ENCODE measurements at regions not wholly inside any gene's neighbourhood (a gene's known extent, or its start where the extent isn't known, plus 50 kb on each side); places are given as distances from the start of the nearest gene placed in this dataset.
"Not testable (repeated sequence)": the region's sequence is repeated elsewhere in the genome, so short reads cannot be mapped to it uniquely, and the experiment has no call there.

DNA sequence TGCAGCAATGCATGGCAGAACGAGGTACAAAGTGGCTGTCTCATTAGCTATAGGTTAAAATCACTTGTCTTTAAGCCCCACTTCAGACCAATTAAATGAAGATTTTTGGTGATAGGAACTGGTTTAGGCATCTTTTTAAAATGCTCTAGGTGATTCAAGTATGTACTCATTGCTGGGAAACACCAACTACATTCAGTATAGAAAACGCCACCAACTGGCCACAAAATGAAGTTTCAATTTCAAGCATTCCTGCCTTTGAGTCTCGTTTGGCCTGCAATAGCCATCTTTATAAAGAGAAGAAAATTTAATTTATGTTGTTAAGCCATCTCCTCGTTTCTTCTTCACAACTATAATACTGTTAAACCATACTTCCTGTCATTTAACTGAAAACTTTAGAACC, 587.9 kb downstream of the GBE1 start:
- DNase-seq: no peak

DNA sequence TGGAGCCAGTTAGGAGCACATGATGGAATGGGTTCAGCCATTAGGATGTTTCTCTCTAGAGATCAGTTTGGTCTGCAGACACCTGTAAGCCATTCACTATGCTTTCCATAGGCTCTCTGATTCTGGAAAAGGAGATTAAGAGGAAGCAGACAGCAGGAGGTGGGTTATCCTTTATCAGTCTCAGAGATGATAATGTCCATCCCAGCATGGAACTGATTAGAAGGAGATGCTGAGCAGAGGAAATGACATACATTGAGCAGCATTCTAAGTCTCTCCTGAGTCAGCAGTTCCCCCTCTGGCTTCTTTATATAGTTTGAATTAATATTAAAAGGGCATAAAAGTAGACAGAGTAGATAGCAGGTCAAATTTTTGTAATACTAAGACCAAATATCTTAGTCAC, 591.1 kb downstream of the GBE1 start:
- no peak for DNase-seq

DNA sequence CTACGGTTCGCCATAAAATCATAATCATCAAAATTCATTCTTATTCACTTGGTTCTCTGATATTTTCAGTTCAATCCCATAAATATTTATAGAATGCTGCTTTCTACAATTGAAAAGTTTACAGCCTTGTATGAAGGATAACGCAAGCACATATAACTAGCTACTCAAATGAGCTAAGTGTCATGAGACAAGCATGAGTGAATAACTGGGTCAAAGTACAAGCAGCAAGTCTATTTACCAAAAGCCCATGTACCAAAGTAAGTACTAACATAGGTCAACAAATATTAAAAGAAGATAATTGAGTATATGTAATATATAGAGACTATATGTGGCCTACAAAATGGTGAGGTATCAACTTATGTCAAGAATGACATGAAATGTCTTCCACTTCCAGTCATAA, 596.6 kb downstream of the GBE1 start:
- no peak for DNase-seq

DNA sequence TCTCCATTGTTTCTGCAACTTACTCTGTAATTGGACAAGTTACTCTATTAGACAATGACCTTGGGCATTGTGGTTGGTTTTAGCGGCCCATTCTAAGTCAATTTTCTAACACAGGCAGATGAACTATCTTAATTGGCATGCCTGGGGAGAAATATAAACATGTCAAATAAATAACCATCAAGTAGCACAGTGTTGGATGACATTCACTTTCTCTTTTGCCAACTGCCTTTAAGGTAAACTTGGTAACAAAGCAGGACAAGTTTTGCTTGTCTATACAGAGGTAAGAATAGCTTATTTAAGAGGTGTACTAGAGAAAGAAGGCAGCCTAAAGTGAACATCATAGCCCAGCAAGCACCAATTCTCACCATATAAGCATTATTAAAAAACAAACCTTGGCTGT, 599.6 kb downstream of the GBE1 start:
- DNase-seq: no peak

DNA sequence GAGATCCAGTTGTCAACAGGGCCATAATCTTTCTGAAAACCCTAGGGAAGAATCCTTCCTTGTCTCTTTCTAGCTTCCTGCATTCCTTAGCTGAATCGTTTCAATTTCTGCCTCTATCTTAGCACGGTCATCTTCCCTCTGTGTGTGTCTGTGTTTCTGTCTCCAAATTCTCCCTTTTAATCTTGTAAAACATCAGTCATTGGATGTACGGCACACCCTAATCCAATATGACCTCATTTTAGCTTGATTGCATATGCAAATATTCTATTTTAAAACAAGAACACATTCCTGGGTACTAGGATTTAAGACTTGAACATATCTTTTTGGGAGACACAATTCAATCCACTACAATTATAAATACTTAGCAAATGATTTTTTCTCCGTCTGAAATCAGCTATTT, 600.3 kb downstream of the GBE1 start:
- no peak for DNase-seq

DNA sequence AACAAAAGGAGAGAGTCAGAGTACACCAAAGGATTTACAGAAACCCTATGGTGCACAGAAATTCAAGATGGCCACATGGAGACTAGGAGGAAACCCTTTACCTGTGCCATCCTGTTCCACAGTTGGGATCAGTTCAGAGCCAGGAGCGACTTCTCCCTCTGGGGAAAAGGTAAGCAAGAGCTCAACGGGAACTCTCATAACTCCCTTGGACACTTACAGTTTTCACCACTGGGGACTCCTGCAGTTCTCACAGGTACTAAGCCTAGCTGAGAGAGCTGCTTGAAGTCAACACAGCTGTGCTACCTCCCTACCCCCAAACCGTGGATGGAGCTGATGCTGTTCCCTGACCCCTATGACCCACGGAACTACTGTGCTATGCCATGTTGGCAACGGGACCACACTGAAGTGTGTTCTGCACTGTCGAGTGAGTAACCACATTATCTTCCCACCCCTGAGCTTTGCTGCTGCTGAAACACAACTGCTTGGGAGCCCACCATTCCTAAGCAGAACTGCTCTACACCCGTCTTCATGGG, 606.8 kb downstream of the GBE1 start:
- no peak for DNase-seq

DNA sequence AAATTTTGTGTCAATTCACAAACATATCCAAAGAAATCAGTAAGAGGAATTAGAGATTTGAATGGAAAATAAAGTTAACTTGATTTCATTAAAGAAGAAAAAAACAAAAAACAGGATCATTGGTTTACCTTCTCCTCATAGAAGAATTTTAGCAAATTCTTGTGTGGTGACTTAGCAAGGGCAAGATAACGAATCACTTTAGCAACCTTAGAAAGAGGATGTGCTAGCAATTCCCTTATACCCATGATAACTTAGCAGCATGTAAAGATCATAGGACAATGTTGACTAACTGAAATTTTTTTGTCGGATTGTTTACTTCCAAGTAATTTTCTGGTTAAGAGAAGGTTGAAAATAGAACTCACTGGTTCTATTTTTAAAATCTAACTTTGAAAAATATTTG, 609.3 kb downstream of the GBE1 start:
- no peak for DNase-seq

DNA sequence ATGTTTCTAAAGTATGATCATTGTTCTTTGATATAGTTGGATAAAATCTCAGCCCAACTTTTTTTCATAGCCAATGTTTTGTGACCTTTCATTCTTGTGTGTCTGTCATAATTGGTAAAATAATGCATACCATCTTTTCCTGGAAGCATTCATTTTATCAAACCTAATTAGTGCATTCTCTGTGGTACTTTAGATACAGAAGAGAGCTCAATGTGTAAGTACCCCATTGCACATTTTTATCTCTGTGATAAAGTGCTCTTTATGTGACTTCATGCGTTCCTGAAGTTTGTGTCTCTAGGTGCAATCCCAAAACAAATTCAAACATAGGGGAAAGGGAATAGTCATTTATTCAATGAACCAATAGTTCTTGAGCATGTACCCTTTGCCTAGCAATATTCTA, 628.5 kb downstream of the GBE1 start:
- DNase-seq: no peak

DNA sequence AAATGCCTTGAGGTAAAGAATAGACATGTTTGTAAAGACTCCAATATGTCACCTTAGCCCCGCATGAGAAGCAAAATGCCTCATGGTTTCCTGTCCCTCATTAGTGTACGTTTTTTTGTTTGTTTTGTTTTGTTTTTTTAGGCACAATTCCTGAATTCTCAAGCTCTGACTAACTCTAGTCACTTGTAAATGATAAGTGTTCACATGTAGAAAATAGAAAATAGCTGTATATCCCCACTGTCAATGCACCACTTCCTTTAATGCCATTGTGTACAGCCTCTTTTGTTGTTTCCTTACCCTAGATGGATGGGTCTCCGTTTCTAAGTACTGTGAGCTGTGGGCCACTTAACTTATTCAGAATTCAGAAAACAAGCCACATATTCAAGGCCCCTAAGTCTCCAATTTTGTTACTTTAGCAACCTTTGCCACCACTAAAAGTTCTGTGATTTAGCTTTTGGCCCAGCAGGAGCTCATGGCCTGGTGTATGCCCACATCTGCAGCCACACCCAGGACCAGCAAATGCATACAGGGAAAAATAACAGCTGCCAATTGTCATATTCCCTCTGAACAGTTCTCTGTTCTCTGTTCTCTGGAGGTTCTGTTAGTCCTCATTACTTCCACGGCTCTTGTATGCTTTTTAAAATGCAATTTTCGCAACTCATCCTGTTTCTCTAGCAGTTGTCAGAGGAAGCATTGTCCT, 655.5 kb downstream of the GBE1 start:
- no peak for DNase-seq

DNA sequence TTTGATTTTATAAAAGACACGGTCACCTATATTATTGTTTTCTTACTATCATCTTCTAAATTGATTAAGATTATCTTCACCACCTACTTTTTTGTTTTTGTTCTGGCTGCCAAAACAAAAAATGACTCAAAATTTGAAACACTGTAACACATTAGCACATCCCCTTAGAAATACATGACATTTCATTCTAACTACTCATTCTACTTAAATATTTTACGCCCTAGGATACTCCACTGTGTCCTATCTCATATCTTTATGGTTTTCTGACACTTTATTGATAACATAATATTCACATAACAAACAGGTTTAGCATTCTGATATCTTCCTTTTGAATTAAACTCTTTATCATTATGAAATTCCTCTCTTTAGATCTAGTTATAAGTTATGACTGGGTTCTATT, 656.2 kb downstream of the GBE1 start:
- DNase-seq: no peak

DNA sequence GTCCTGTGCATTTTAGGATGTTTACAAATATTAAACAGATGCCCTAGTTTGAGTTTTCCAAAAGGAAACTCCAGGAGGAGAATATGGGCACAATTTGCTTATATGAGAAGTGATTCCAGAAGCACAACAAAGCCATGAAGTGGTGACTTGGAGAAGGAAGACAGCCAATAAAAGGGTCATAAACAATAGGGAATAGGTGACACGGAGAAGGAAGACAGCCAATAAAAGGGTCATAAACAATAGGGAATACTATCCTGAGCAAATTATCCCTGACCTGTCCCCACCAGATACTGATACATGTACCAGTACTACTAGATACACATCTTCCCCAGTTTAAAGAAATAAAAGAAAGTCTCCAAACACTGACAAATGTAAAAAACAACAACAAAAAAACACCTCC, 663.6 kb downstream of the GBE1 start:
- no peak for DNase-seq

DNA sequence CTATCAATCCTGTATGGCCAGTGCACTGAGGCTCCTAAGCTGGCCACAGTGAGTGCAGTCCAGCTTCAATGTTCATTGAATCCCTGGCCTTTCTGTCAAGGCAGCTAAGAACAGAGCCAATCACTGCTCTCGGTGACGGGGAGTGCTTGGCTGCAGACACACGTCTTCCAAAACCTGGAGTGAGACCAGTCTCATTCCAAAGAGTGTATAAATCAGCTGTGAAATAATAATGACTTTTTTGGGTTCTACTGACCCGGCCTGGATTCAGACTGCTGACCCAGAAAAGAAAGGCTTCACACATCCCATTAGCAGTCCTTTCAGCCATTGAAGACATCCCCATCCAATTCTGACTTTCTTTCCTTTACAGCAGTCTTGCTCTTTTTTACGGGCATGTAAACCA, 665.5 kb downstream of the GBE1 start:
- DNase-seq: no peak

DNA sequence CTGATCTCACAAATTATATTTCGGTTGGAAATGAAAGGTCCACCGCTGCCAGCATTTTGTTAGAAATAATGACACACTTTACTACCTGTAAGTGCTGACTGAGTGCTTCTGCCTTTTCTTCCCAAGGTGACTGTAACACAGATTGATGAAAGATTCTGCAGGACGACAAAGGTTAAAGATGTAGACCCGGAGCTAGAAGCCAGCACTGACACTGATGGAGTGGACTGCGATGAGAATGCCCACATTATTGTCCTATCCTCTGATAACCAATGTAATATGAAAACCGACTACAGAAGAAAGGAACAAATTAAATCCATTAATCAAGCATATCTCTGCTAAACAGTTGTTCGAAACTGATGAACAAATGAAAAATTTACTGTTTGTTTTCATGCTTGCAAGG, 666.5 kb downstream of the GBE1 start:
- DNase-seq: no peak

DNA sequence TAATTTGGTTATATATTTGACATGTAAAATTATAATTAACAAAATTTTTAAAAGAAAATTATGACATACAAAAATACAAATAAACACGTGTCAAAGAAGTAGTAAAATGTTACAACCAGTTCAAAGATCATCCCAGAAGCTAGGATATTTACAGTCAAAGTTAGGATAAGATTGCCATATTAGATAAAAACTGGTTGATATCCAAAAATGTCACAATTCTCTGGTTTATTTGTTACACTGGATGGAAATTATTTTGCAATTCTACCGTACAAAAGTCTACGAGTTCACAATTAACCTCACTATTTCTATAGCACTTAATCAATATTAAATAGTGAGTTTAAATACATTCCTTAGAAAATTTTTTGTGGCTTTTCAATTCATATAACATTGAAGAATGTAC, 673.8 kb downstream of the GBE1 start:
- no peak for DNase-seq

DNA sequence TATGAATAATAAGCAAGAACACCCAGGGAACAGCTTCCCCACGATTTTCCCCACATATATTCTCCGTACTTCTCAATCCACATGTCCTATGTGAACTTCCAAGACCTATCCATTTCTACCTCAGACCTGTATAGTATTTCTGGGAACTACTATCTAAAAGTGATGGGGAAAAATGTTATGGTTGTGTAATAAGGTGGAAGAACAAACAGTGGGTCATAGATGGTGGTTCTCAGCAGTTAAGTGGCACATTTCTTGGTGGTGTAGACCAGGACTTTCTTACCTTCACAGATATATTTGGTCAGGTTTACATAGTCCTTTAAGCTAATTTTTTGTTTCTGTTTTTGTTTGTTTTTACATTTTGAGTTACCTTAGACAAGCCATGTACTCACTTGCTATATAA, 675.1 kb downstream of the GBE1 start:
- DNase-seq: no peak

DNA sequence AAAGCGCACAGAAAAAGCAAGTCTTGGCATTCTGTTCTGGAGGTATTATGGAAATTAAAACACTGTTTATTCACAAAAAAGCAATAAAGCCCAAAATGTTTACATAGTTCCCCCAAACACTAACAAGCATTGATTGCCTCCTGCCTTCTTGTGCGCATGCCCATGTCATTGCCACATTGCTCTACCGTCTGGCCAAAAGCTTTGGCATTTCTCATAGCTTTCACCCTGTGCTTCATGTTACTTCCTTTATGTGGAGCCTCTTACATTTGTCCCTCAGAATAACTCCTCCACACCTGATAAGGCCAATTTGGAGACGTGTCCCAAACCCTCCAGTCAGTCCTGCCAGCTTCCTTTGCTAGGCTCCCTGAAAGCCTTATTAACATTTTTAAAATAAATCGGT, 680.8 kb downstream of the GBE1 start:
- no peak for DNase-seq

DNA sequence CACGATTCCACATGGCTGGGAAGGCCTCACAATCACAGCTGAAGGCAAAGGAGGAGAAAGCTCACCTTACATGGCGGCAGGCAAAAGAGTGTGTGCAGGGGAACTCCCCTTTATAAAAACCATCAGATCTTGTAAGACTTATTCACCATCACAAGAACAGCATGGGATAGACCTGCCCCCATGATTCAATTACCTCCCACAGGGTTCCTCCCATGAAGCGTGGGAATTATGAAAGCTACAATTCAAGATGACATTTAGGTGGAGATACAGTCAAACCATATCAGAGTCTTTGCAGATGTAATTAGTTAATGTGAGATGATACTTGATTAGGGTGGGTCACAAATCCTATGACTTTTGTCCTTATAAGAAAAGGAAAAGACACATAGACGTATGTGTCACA, 688.9 kb downstream of the GBE1 start:
- DNase-seq: no peak

DNA sequence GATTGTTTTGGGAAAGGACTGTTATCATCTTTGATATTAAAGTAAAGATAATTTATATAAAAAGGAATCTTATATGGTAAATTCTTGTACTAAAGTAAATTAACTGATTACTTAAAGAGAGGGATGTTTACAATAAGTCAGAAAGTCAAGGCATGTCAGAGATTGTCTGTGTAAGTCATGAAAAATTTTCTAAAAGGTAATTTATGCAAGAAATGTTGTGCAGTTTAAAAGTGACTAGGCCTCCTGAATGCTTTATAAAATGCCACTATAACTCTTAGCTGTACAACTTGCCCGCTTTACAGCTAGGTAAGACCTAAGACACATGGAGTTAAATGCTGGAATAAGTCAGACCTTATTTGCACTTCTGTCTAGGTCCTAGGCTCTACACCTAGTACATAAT, 692.9 kb downstream of the GBE1 start:
- DNase-seq: no peak

DNA sequence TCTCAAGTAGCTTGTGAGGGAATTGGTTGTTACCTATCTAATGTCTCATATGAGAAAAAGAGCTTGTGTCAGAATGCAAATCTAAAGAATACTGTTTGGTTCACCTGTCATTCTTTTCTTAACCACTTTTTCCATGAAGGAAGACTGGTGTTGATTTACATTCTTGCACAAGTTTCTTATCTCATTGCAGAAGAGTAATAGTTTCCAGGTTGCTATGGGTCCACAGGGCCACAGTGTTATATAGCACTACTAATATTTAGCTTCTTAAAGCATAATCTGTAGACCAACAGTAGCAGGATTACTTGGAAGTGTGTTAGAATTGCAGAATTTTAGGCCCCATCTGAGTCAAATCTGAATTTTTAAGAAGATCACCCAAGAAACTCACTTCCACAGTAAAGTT, 697.5 kb downstream of the GBE1 start:
- no peak for DNase-seq

DNA sequence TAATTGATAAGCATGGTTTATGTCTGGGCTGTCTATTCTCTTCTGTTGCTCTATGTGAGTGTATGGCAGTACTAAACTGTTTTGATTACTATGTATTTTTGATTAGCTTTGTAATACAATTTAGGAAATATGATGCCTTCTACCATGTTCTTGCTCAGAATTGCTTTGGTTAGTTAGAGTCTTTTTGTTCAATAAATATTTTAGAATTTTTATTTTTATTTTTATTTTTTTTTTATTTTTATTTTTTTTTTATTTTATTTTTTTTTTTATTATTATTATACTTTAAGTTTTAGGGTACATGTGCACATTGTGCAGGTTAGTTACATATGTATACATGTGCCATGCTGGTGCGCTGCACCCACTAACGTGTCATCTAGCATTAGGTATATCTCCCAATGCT, 710.3 kb downstream of the GBE1 start:
- DNase-seq: not testable (repeated sequence)

DNA sequence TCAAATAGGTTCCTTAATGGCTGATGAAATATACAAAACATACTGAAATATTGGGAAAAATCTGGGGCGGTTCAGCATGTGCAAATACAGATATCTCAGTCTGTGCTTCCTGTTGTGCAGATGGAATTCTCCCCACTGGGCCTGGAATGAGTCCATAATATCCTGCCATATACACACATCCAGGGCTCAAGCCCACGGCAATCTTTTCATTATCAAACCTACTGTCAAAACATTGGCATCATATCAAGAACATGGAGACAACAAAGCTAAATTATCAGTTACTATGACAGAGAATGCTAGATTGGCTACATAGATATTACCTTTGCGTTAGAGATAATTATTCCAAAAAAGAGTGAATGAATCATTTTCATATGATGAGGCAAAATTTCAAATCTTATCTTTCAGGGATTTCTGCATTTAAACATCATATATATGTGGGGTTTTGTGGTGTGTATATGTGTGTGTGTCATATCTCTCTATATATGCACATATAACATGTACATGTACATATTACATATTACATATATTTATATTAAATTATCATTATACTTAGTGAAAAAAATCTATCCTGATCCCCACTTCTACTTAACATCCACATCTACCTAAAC, 713.3 kb downstream of the GBE1 start:
- DNase-seq: no peak

DNA sequence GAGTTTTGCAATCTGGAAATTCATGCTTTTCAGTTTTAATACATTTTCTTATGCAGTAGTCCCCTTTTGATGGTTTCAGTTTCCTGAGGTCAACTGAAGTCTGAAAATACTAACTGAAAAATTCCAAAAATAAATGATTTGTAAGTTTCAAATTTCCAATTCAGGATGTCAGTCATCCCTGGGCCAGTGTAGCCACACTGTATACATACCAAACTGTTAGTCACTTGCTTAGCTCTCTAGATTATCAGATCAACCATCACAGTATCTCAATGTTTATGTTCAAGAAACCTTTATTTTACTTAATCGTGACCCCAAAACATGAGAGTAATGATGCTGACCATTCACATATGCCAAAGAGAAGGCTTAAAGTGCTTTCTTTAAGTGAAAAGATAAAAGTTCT, 715.5 kb downstream of the GBE1 start:
- DNase-seq: no peak

DNA sequence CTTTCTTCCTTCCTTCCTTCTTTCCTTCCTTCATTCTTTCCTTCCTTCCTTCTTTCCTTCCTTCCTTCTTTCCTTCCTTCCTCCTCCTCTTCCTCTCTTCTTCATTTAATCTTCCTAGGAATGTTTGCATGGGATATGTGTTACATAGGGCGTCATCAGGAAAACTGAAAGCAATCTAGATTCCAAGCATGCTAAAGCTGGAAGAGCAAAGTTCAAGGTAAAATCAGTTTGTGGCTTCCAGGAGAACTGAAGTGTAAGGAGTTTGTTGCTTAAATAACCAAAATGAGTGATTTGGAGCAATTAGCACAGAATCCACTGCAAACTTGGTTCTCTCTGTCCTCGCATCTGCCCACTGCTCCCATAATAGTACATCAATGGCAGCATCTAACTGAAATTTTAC, 716.2 kb downstream of the GBE1 start:
- no peak for DNase-seq

DNA sequence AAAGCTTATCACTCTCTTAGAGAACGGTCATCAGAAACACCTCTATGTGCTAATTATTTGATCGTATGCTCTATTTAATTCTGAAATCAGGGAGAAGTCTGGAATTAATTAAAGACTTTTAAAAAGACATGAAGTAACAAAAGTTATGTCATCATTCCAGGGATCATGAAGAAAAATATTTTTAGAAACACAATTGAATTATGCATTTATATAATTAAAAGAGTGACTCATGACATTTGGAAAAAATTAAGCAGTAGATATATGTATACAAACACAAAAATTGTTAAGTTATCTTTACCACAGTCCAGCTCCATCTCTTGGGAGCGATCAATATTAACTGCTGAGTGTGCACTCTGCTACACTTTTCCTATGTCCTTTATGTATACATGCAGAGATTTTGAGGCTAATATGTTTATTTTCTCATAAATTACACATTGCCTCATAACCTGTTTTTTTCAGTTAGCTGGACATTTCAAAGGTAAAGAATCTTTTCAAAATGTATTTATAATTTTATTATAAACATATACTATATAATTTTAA, 717.7 kb downstream of the GBE1 start:
- no peak for DNase-seq

DNA sequence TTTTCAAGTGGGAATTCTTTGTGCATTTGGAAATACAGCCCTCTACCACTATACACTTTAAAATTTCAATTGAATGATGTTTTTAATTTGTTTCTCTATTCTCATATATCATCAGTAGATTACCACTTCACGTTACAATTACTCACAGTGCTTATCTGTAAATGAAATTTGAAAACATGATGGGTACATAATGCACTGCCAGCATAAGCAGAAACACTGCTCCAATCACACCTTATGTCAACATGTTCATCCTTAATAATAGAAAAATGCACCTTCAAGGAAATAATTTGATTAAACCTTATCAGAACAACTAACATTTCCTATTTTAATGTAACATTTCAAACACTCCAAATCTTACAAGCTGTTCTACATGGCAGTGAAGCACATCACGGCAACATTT, 718.4 kb downstream of the GBE1 start:
- no peak for DNase-seq
